CD4-positive, alpha-beta T cell (primary cell): ENCODE measurements at regions not wholly inside any gene's neighbourhood (a gene's known extent, or its start where the extent isn't known, plus 50 kb on each side); places are given as distances from the start of the nearest gene placed in this dataset.
"Not testable (repeated sequence)": the region's sequence is repeated elsewhere in the genome, so short reads cannot be mapped to it uniquely, and the experiment has no call there.

Experiments
- ATAC-seq: fragments of 200-7000 bp; cut with Tn5 transposase; one replicate; pipeline ENCODE4 v1.10.0; 2022; ENCODE audit warnings: mild to moderate bottlenecking; ENCODE audit not compliant: poor library complexity
- CTCF ChIA-PET: fragments of 350-600 bp; sonication (Branson Sonifier 250); formaldehyde crosslinking; loops from one replicate; lab custom pipeline; 2021; ENCODE audit warnings: antibody characterized with exemption, inconsistent platforms; lab: Charles Lee
- POLR2A ChIA-PET: fragments of 350-600 bp; sonication (Branson Sonifier 250); formaldehyde crosslinking; loops from one replicate; lab custom pipeline; 2021; ENCODE audit warnings: antibody characterized with exemption, inconsistent platforms; lab: Charles Lee
- DNase-seq, 14 experiments: peaks; one replicate each; pipeline ENCODE4 v3.0.0-alpha.2; 2013 to 2020; ENCODE audit warnings: mixed read lengths in 2 of 14
- H3K27ac ChIP-seq, 2 donors: one replicate each; pipeline versions ENCODE4 v1.5.1 to v1.7.0; 2013; ENCODE audit warnings: low read length in 2 of 2, low read depth in 1 of 2, mild to moderate bottlenecking in 1 of 2
- H3K27me3 ChIP-seq, 2 experiments: 1 replicate in 1 of 2; 2 replicates in 1 of 2; pipeline versions ENCODE4 v1.6.1 to v1.7.0; 2013; ENCODE audit warnings: low read length in 2 of 2, control low read depth in 1 of 2, mild to moderate bottlenecking in 1 of 2, moderate library complexity in 1 of 2; ENCODE audit not compliant: insufficient read depth in 2 of 2, control insufficient read depth in 1 of 2
- H3K36me3 ChIP-seq: one replicate; pipeline ENCODE4 v1.6.1; 2013; ENCODE audit warnings: low read length, control low read depth; ENCODE audit not compliant: insufficient read depth
- H3K4me1 ChIP-seq: one replicate; pipeline ENCODE4 v1.6.1; 2013; ENCODE audit warnings: low read length, control low read depth; ENCODE audit not compliant: insufficient read depth
- H3K4me3 ChIP-seq: one replicate; pipeline ENCODE4 v1.5.1; 2013; ENCODE audit warnings: mild to moderate bottlenecking, low read length, moderate library complexity
- H3K9me3 ChIP-seq, 2 experiments: 1 replicate in 1 of 2; 2 replicates in 1 of 2; pipeline versions ENCODE4 v1.6.1 to v1.7.0; 2013; ENCODE audit warnings: low read length in 2 of 2, mild to moderate bottlenecking in 2 of 2, control low read depth in 1 of 2, moderate library complexity in 1 of 2; ENCODE audit not compliant: control insufficient read depth in 1 of 2, insufficient read depth in 1 of 2
- H3K27ac Mint-ChIP-seq: one replicate; pipeline ENCODE4 v1.8.0; 2020; ENCODE audit warnings: mixed read lengths
- H3K27me3 Mint-ChIP-seq: one replicate; pipeline ENCODE4 v1.8.0; 2021; ENCODE audit warnings: mixed read lengths
- H3K36me3 Mint-ChIP-seq: one replicate; pipeline ENCODE4 v1.8.0; 2021; ENCODE audit warnings: low read depth, mixed read lengths
- H3K4me1 Mint-ChIP-seq: one replicate; pipeline ENCODE4 v1.8.0; 2021; ENCODE audit warnings: low read depth, mixed read lengths
- H3K4me3 Mint-ChIP-seq: one replicate; pipeline ENCODE4 v1.8.0; 2020; ENCODE audit warnings: mild to moderate bottlenecking, mixed read lengths
- H3K9me3 Mint-ChIP-seq: one replicate; pipeline ENCODE4 v1.8.0; 2020; ENCODE audit warnings: mixed read lengths
- intact Hi-C, 2 experiments: fragments of 100-400 bp; cut with DNase I in 1 of 2; cut with micrococcal nuclease in 1 of 2; formaldehyde crosslinking; loops; one replicate each; pipeline versions ENCODE4 v1.15.1 to v1.9.0; 2023 to 2025; cut with DNase I, micrococcal nuclease

DNA sequence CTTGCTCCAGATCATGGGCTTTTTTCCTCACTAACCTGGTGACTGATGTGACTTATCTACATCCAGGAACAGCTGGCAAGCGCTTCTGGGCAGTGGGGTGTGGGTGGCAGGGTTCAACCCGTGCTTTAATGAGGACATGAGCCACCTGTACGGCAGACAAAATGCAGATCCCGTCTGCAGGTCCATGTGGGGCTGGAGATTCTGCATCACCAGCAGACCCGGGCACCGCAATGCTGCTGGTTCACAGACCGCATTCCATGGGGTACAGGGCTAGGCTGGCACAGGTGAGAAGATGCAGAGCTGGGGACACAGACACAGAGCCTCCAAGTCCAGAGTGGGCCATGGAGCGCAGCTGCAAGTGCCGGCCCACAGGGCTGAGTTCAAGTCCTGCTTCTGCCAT, 204.0 kb downstream of the LAT start:
- H3K9me3 ChIP-seq, H3K4me1 ChIP-seq, POLR2A ChIA-PET, H3K9me3 Mint-ChIP-seq, H3K36me3 Mint-ChIP-seq, H3K4me3 ChIP-seq, H3K27me3 Mint-ChIP-seq, H3K4me3 Mint-ChIP-seq, DNase-seq, H3K36me3 ChIP-seq, H3K27ac Mint-ChIP-seq, H3K4me1 Mint-ChIP-seq, intact Hi-C loops, CTCF ChIA-PET, ATAC-seq, H3K27ac ChIP-seq, H3K27me3 ChIP-seq: not testable (repeated sequence)

DNA sequence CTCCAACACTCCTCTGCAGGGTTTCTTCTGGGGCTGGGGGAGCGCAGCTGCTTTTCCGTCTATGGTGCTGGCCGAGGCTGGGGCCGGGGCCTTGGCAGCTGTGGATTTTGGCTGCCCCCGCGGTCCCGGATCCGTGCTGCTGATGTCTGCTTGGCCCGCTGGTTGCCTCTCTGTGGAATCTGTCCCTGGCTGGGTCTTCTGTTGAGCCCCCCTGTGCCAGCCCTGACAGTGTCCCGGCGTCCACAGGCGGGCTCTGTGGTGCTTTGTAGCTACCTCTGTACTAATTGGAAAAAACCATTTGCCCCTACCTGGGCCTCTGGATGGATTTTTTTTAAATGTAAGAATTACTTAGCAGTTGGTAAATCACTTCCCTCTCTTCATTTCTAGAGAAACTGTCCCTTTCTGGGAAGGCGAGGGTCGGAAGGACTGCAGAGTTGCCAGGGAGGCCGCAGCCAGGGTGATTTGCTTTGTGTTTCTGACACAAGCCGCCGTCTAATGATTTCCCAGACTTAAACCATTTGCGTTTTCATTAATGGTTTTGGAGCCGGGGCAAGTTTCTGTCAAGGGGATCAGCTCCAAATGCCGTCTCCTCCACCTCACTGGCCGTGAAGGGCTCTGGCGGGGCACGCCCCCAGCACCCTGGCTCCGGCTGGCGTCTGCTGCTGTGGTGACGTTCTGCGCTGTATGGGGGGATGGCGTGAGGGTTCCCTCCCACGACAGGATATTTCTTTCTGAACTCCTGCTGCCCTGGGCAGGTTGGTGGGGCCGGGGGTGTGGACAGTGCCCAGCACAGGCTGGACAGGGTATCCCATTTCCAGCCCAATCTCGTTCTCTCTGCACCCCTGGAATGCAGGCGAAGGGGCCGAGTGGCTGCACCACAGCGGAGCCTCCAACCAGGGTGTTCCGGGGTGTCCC, 201.7 kb downstream of the LAT start:
- H3K4me3 Mint-ChIP-seq, H3K4me3 ChIP-seq, ATAC-seq, H3K27me3 ChIP-seq, intact Hi-C loops, H3K27me3 Mint-ChIP-seq, H3K36me3 Mint-ChIP-seq, H3K4me1 Mint-ChIP-seq, H3K27ac Mint-ChIP-seq, H3K9me3 ChIP-seq, DNase-seq, H3K4me1 ChIP-seq, H3K27ac ChIP-seq, H3K9me3 Mint-ChIP-seq, CTCF ChIA-PET, H3K36me3 ChIP-seq: not testable (repeated sequence)
- POLR2A ChIA-PET: interaction anchor here (1.1 kb wide), 1 partner anchor 213 kb away, joined by 4 read pairs; no protein-coding TSS in a partner anchor

DNA sequence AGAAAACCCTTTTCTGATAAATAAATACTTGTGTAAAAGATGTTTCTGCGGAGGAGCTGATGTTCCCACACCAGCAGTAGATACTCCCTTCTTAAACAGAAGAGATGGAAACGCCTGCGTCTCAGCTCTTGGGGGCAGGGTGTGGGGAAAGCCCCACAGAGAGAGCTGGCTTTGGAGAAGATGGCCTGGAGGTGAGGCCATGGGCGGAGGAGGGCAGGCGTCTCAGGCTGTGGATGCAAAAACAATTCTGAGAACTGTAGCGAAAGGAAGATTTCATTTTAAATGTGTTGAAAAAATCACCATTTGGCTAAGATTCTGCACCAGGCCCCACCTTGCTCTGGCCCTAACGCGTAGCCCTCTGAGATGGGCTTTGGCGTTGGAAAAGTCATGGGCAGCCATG, 201.0 kb downstream of the LAT start:
- H3K36me3 Mint-ChIP-seq, ATAC-seq, H3K27me3 ChIP-seq, CTCF ChIA-PET, DNase-seq, H3K27ac ChIP-seq, H3K36me3 ChIP-seq, intact Hi-C loops, H3K4me3 Mint-ChIP-seq, H3K27ac Mint-ChIP-seq, H3K4me3 ChIP-seq, H3K4me1 ChIP-seq, H3K9me3 Mint-ChIP-seq, H3K9me3 ChIP-seq, H3K27me3 Mint-ChIP-seq, H3K4me1 Mint-ChIP-seq: not testable (repeated sequence)
- POLR2A ChIA-PET: interaction anchor here (1.1 kb wide), 1 partner anchor 212 kb away, joined by 4 read pairs; no protein-coding TSS in a partner anchor

DNA sequence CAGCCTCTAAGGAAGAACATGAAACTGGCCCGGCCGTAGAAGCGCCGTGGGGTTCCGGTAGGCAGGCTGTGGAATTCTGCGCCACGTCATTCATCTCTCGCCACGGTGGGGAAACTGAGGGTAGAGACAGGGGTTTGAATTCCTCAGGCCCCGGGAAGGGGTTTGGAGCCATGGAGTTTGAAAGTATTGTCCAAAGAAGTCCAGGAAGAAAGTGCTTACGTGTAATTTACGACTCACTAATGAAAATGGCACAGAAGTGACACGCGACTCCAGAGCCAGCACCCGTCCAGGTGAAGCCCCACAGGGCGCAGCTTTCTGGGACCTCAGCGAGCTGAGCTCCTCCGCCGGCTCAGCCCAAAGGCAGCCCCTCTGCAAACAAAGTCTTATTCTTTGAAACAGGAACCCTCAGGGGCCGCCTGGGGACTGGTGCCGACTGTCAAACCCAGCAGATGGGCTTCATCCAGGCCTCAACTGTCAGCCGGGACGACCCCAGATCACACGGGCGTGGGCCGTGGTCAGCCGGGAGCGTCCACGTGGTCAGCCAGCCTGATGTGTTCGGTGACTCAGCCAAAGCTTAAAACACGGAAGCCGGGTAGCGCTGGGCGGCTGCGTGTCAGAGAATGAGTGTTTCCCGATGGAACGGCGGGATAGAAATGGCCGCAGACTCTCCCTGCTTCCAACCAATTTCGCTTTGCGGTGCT, 200.0 kb downstream of the LAT start:
- H3K9me3 ChIP-seq, H3K4me3 ChIP-seq, H3K27me3 ChIP-seq, H3K27ac Mint-ChIP-seq, H3K36me3 ChIP-seq, ATAC-seq, H3K36me3 Mint-ChIP-seq, POLR2A ChIA-PET, intact Hi-C loops, CTCF ChIA-PET, H3K4me3 Mint-ChIP-seq, H3K4me1 ChIP-seq, H3K4me1 Mint-ChIP-seq, H3K27ac ChIP-seq, H3K9me3 Mint-ChIP-seq, H3K27me3 Mint-ChIP-seq: not testable (repeated sequence)
- peak in 1 of 14 experiments; percentile 30 for DNase-seq

DNA sequence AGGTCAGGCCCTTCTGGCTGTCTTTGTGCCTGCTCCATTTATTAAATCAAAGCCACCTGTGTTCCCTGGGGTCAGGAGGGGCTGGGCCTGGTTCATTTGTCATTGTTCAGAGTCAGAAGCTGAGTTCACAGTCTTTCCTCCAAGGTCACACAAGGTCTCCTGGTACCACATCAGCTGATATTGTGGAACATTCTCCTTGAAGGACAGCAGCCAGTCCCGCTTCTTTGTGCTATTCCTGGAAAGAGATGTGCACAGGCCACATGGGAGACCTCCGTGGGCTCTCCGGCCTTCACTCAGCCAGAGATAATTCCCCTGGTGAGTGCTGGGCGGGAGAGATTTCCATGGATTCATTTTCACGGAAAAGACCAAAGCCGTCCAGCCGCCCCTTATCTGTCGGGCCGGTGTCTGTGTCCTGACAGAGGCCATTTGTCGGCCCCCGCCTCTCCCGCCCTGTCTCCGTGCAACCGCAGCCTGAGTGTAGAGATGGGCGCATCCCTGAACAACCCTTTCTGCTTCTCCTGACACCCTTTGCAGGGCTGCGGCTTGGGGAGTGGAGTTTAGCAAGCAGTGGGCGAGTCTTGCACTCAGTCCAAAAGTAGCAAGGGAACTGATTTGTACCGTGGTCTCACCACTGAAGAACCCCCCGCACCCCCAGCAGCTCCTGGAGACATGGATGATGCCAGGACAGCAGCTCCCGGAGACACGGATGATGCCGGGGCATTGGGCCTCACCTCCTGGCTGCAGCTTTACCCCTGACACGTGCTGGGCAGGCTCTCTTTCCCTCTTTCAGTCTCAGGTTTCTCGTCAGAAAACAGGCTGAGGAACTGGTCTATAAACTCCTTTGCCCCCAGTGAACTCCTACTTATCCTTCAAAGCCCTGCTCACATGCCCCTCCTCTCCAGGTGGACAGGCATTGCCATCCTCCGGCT, 198.4 kb downstream of the LAT start:
- H3K27ac ChIP-seq, H3K4me1 Mint-ChIP-seq, CTCF ChIA-PET, H3K27ac Mint-ChIP-seq, H3K9me3 ChIP-seq, H3K9me3 Mint-ChIP-seq, DNase-seq, H3K36me3 ChIP-seq, POLR2A ChIA-PET, H3K27me3 Mint-ChIP-seq, H3K4me3 Mint-ChIP-seq, H3K4me3 ChIP-seq, H3K36me3 Mint-ChIP-seq, ATAC-seq, intact Hi-C loops, H3K4me1 ChIP-seq, H3K27me3 ChIP-seq: not testable (repeated sequence)
